OCI-M1 (cell line): ENCODE measurements at regions not wholly inside any gene's neighbourhood (a gene's known extent, or its start where the extent isn't known, plus 50 kb on each side); places are given as distances from the start of the nearest gene placed in this dataset.

Experiments used
- DNase-seq: peaks from one replicate; lab custom pipeline; 2025; lab: John Stamatoyannopoulos, UW

GRCh38 chr18:45378308-45378707, 237.0 kb upstream of the SLC14A2 start:
- peak; percentile 3 for DNase-seq

- no peak for DNase-seq
Measured at GRCh38 chr18:45378933-45379332, 236.3 kb upstream of the SLC14A2 start.

GRCh38 chr18:45379903-45380302, 235.4 kb upstream of the SLC14A2 start:
- DNase-seq: no peak

DNA sequence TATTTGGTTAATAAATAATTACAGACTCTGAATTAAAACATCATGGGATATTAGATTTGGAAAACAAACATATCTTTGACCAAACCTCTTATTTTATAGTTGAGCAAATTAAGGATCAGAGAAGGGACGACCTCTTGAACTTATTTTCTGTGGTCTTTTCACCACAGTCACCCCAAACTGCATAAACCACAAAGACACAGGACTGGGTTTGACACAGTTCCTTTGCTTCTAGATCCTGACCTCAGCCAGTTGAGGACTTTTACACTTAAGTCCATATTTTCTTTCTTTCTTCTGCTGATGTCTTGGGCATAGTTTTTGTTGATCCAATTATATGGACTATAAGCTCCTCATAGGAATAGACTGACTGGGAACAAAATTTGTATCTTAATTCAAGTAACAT, 234.0 kb upstream of the SLC14A2 start:
- DNase-seq: no peak

- no peak for DNase-seq
Measured at GRCh38 chr18:45383228-45383627, 232.0 kb upstream of the SLC14A2 start.

GRCh38 chr18:45384137-45384961, 230.9 kb upstream of the SLC14A2 start:
- DNase-seq: peak; percentile 64

DNA sequence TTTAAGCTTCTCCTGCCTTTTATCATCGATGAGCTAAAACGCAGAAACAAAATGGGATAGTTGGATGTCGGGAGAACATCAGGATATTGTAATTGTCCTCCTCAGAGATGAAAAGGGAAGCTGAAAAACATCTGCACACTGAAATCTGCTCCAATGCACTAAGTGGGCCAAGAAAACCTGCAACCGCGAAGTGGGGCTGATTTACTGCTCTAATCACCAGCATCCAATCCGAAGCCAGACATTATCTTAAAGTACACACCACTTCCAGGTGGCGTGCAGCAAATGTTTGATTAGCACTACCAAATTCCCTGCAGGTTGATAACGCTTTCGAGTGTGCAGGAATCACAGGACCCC, 230.3 kb upstream of the SLC14A2 start:
- DNase-seq: no peak

- DNase-seq: peak; percentile 37
Measured at GRCh38 chr18:45386041-45386655, 229.1 kb upstream of the SLC14A2 start.

- DNase-seq: no peak
Measured at GRCh38 chr18:45387229-45387628, 228.0 kb upstream of the SLC14A2 start.

- no peak for DNase-seq
Measured at GRCh38 chr18:45398448-45398847, 216.8 kb upstream of the SLC14A2 start.

DNA sequence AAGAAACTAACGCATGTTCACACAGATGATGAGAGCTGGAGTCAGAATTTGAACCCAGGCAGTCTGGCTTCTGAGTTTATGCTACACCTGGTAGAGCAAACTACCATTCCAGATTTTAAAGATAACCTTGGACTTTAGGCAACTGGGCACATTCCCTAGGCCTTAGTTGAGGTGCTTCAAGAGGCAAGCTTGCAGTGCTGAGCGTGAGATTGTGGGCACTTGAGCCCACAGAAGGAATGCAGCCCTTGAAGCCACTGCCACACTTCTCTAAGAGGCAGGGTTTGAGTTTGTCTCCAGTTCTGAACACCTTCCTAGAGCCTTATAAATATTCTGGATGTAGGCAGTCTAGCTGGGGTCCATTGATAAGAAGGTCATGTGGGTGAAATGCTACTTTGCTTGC, 216.1 kb upstream of the SLC14A2 start:
- DNase-seq: no peak

GRCh38 chr18:45399643-45400042, 215.6 kb upstream of the SLC14A2 start:
- DNase-seq: no peak

- DNase-seq: no peak
Measured at GRCh38 chr18:45402485-45403056, 212.7 kb upstream of the SLC14A2 start.

GRCh38 chr18:45403341-45404049, 211.8 kb upstream of the SLC14A2 start:
- DNase-seq: no peak

DNA sequence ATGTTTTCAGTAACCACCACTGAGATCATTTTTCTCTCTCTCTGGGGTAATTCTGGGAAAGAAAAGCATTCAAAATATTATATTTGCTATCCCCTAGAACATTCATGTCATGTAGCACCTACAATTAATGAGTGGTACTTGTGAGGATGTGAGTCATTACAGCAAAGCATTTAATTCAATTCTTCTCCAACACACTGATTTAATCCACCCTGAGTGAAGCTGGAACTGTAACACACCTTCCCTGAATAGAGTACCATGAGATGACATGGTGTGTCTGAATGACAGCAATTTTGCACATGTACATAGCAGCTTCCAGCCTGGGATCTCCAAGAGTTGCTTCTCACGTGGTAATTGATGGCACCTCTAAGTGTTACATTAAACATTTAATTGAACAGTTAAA, 207.1 kb upstream of the SLC14A2 start:
- DNase-seq: no peak

DNA sequence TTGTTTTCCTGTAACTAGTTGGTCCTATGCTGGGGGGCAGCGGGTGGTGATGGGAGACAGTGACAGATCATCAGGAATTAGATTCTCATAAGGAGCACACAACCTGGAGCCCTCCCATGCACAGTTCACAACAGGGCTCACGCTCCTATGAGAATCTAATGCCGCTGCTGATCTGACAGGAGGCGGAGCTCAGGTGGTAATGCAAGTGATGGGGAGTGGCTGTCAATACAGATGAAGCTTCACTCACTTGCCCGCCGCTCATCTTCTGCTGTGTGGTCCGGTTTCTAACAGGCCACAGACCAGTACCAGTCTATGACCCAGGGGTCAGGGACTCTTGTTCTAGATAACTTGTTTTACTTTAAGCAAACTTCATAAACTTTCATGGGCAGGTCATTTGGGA, 205.3 kb upstream of the SLC14A2 start:
- DNase-seq: no peak

- no peak for DNase-seq
Measured at GRCh38 chr18:45412577-45412976, 202.7 kb upstream of the SLC14A2 start.

GRCh38 chr18:45413180-45413836, 202.0 kb upstream of the SLC14A2 start:
- no peak for DNase-seq

- no peak for DNase-seq
Measured at GRCh38 chr18:45415614-45416013, 199.7 kb upstream of the SLC14A2 start.

DNA sequence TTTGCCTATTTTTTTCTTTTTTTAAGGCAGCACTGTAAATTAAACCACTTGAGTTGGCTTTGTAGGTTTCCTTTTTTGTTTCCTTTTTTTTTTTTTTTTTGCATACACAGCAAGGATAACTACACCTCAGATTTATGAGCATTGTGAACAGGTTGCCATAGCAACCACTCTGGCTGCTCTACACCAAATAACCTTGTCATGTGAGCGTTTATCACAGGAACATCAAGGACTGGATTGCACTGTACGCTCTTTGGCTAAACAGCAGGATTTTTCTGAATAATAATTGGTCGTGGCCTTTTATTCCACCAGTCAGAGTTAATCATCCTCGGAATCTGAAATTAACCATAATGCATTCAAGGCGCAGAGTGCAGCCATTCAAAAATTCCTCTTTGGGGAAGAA, 199.1 kb upstream of the SLC14A2 start:
- no peak for DNase-seq

DNA sequence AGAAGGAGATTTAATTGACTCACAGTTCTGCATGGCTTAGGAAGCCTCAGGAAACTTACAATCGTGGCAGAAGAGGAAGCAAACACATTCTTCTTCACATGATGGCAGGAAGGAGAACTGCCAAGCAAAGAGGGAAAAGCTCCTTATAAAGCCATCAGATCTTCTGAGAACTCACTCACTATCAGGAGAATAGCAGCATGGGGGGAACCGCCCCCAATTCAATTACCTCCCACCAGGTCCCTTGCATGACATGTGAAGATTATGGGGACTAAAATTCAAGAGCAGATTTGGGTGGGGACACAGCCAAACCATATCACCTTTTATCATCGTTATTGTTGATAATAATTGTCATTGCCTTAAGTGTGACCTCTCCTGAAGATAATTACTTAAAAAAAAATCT, 197.9 kb upstream of the SLC14A2 start:
- DNase-seq: no peak

GRCh38 chr18:45423659-45424058, 191.6 kb upstream of the SLC14A2 start:
- DNase-seq: no peak
